GM23338 (cell line): ENCODE measurements at regions not wholly inside any gene's neighbourhood (a gene's known extent, or its start where the extent isn't known, plus 50 kb on each side); places are given as distances from the start of the nearest gene placed in this dataset.

Experiments used
- ATAC-seq: fragments of 200-7000 bp; cut with Tn5 transposase; 3 replicates; pipeline ENCODE4 v1.9.1; 2020
- DNase-seq: peaks from one replicate; pipeline ENCODE4 v3.0.0-alpha.2; 2015; ENCODE audit warnings: low spot score
- H2AFZ ChIP-seq: fragments of 200-600 bp; sonication (generic); 2 replicates; pipeline ENCODE4 v1.8.0; 2016; ENCODE audit warnings: antibody characterized with exemption, mild to moderate bottlenecking, moderate library complexity
- H3F3A ChIP-seq: fragments of 200-600 bp; sonication (generic); replicated peaks from 2 replicates; pipeline ENCODE4 v1.8.0; 2017; ENCODE audit warnings: antibody characterized with exemption, mixed run types, low read depth
- H3K27ac ChIP-seq: fragments of 200-600 bp; sonication (generic); 2 replicates; pipeline ENCODE4 v1.6.1; 2016; ENCODE audit warnings: low read depth
- H3K27me3 ChIP-seq: fragments of 200-600 bp; sonication (generic); 2 replicates; pipeline ENCODE4 v1.8.0; 2016; ENCODE audit warnings: mild to moderate bottlenecking, mixed run types, moderate library complexity; ENCODE audit not compliant: insufficient read depth
- H3K36me3 ChIP-seq: fragments of 200-600 bp; sonication (generic); 2 replicates; pipeline ENCODE4 v1.8.0; 2016; ENCODE audit warnings: mild to moderate bottlenecking; ENCODE audit not compliant: insufficient read depth
- H3K4me1 ChIP-seq: fragments of 200-600 bp; sonication (generic); 2 replicates; pipeline ENCODE4 v1.8.0; 2016; ENCODE audit warnings: mild to moderate bottlenecking, moderate library complexity; ENCODE audit not compliant: insufficient read depth
- H3K4me2 ChIP-seq: fragments of 200-600 bp; sonication (generic); 2 replicates; pipeline ENCODE4 v1.7.1; 2017; ENCODE audit warnings: mixed run types
- H3K4me3 ChIP-seq: fragments of 200-600 bp; sonication (generic); 2 replicates; pipeline ENCODE4 v1.6.1; 2016; ENCODE audit warnings: mixed run types
- H3K79me2 ChIP-seq: fragments of 200-600 bp; sonication (generic); replicated peaks from 2 replicates; pipeline ENCODE4 v1.8.0; 2017; ENCODE audit warnings: mild to moderate bottlenecking; ENCODE audit not compliant: insufficient read depth
- H3K9me2 ChIP-seq: fragments of 200-600 bp; sonication (generic); 2 replicates; pipeline ENCODE4 v1.8.0; 2017; ENCODE audit not compliant: insufficient read depth
- H4K20me1 ChIP-seq: fragments of 200-600 bp; sonication (generic); replicated peaks from 2 replicates; pipeline ENCODE4 v1.8.0; 2017; ENCODE audit warnings: mild to moderate bottlenecking; ENCODE audit not compliant: insufficient read depth
- H3K27ac Mint-ChIP-seq: 2 replicates; pipeline ENCODE4 v1.8.0; 2020; ENCODE audit warnings: inconsistent platforms, mild to moderate bottlenecking, moderate library complexity, mixed read lengths
- H3K27me3 Mint-ChIP-seq: 3 replicates; pipeline ENCODE4 v1.8.0; 2022; ENCODE audit warnings: low read depth, mild to moderate bottlenecking, moderate library complexity, mixed read lengths, inconsistent platforms; ENCODE audit not compliant: insufficient read depth, poor library complexity
- H3K36me3 Mint-ChIP-seq: 3 replicates; pipeline ENCODE4 v1.8.0; 2021; ENCODE audit warnings: low read depth, mild to moderate bottlenecking, inconsistent platforms, moderate library complexity, mixed read lengths
- H3K4me1 Mint-ChIP-seq: 3 replicates; pipeline ENCODE4 v1.8.0; 2020; ENCODE audit warnings: mild to moderate bottlenecking, inconsistent platforms, mixed read lengths
- H3K4me3 Mint-ChIP-seq: 3 replicates; pipeline ENCODE4 v1.8.0; 2021; ENCODE audit warnings: moderate library complexity, mild to moderate bottlenecking, inconsistent platforms, mixed read lengths
- H3K9me3 Mint-ChIP-seq: 3 replicates; pipeline ENCODE4 v1.8.0; 2020; ENCODE audit warnings: moderate library complexity, mild to moderate bottlenecking, inconsistent platforms, mixed read lengths
- CREB1 ChIP-seq: fragments of 250-450 bp; sonication (Bioruptor Pico); IDR thresholded peaks from 2 replicates; pipeline ENCODE4 v1.5.0; 2020; ENCODE audit warnings: low read depth, mild to moderate bottlenecking, moderate library complexity
- EZH2 ChIP-seq: fragments of 200-600 bp; sonication (generic); IDR thresholded peaks from one replicate; pipeline ENCODE4 v1.8.0; 2017; ENCODE audit warnings: antibody characterized with exemption, mild to moderate bottlenecking, low read depth; ENCODE audit not compliant: unreplicated experiment
- EZH2phosphoT487 ChIP-seq: fragments of 200-600 bp; sonication (generic); IDR thresholded peaks from one replicate; pipeline ENCODE4 v1.8.1; 2018; ENCODE audit warnings: antibody characterized with exemption; ENCODE audit not compliant: unreplicated experiment
- JUNB ChIP-seq: IDR thresholded peaks from one replicate; pipeline ENCODE4 v1.6.1; 2016; ENCODE audit warnings: antibody characterized with exemption; ENCODE audit not compliant: unreplicated experiment
- NANOG ChIP-seq: IDR thresholded peaks from 2 replicates; pipeline ENCODE4 v1.6.1; 2016; ENCODE audit warnings: antibody characterized with exemption, borderline replicate concordance
- POLR2AphosphoS5 ChIP-seq: IDR thresholded peaks from 2 replicates; pipeline ENCODE4 v1.6.1; 2016; ENCODE audit warnings: antibody characterized with exemption, low read depth
- STAT1 ChIP-seq: IDR thresholded peaks from one replicate; pipeline ENCODE4 v1.6.1; 2016; ENCODE audit warnings: antibody characterized with exemption; ENCODE audit not compliant: unreplicated experiment
- ZNF114 ChIP-seq: fragments of 250-450 bp; sonication (Bioruptor Pico); IDR thresholded peaks from 2 replicates; pipeline ENCODE4 v1.5.0; 2020; ENCODE audit warnings: mild to moderate bottlenecking, moderate library complexity
- ZNF331 ChIP-seq: fragments of 250-450 bp; sonication (Bioruptor Pico); IDR thresholded peaks from 2 replicates; pipeline ENCODE4 v1.5.0; 2020; ENCODE audit warnings: low read depth, mild to moderate bottlenecking, moderate library complexity
- TF ChIP-seq, protein P1 (sequence below), 2 experiments: fragments of 200-600 bp in 1 of 2; sonication (generic) in 1 of 2; conservative IDR thresholded peaks; 2 replicates each; pipeline versions ENCODE4 v1.5.1 to v1.6.1; 2016 to 2017; ENCODE audit warnings: antibody characterized with exemption in 2 of 2, low read depth in 2 of 2, mild to moderate bottlenecking in 2 of 2, moderate library complexity in 1 of 2
- TF ChIP-seq, protein P2 (sequence below): IDR thresholded peaks from one replicate; pipeline ENCODE4 v1.6.1; 2018; ENCODE audit warnings: antibody characterized with exemption; ENCODE audit not compliant: unreplicated experiment
- TF ChIP-seq, protein P3 (sequence below): IDR thresholded peaks from 2 replicates; pipeline ENCODE4 v1.6.1; 2016; ENCODE audit warnings: antibody characterized with exemption

DNA sequence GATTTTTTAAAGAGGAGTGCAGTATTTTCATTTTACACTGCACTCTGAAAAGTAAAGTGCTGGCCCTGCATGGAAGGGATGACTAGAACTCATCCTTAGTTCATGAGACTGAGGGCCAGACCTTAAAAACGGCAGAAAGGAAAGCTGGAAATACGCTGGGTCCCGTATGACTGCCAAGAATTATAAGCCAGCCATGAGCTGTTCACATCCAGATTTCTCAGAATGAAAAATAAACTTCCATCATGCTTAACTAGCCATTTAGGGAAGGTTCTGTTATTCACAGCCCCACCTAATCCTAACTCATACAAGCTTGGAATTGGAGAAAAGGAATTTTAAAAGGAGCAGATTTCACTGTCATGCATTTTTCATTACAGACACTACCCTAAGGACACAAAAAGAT, 894.4 kb downstream of the FAT4 start:
- H3K4me3 ChIP-seq: no peak overlapping the region
- peaks cover 3% of the 10 kb centered on the region; the same call in 1 of the 3 replicates for H3K36me3 Mint-ChIP-seq
- H3K4me1 ChIP-seq: no peaks in the 10 kb centered on the region
- no peaks in the 10 kb centered on the region for H3F3A ChIP-seq
- no peak overlapping the region for H3K27ac ChIP-seq
- ATAC-seq (no peak), DNase-seq (no peak)
- H4K20me1 ChIP-seq: no peaks in the 10 kb centered on the region
- H3K9me2 ChIP-seq: no peaks in the 10 kb centered on the region
- no peak overlapping the region for H3K4me3 Mint-ChIP-seq
- H3K27me3 Mint-ChIP-seq: no peaks in the 10 kb centered on the region
- H3K36me3 ChIP-seq: no peaks in the 10 kb centered on the region
- TF ChIP-seq STAT1: no peak
- no peak for TF ChIP-seq EZH2phosphoT487
- TF ChIP-seq CREB1 (CRISPR knock-in tag): no peak
- no peak for TF ChIP-seq ZNF114
- TF ChIP-seq ZNF331 (CRISPR knock-in tag): no peak
- no peak for TF ChIP-seq EZH2
- H3K4me2 ChIP-seq: no peak overlapping the region
- H3K27me3 ChIP-seq: no peaks in the 10 kb centered on the region
- H3K27ac Mint-ChIP-seq: no peak overlapping the region
- no peaks in the 10 kb centered on the region for H3K79me2 ChIP-seq
- H2AFZ ChIP-seq: peak overlapping the region; percentile 5; the same call in 1 of the 2 replicates
- peaks cover 8% of the 10 kb centered on the region; the same call in 2 of the 3 replicates for H3K9me3 Mint-ChIP-seq
- no peaks in the 10 kb centered on the region for H3K4me1 Mint-ChIP-seq

DNA sequence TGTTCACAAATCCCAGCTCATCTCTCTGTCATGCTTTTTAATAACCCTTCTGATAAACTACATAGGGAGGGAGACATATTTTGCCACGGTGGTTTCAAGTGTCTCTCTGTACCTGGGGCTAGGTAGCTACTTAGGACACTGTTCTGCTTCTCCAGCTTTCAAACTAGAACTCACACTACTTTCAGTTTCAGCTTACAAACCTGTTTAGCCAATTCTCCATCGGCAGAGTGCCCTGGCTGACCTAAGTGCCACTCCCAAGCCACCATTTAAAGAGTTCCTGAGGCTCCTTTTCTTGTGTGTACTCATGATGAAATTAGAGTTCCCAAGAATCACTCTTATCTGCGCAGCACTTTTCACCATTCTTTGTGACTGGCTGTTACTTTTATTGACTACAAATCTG, 899.2 kb downstream of the FAT4 start:
- Histone ChIP-seq H2AFZ (0 out of 2 replicates have a peak overlapping the region, but pooled peaks have one; percentile 12), H3K4me2 (no peak overlapping the region)
- no peak for ATAC-seq
- TF ChIP-seq EZH2 (no peak), STAT1 (no peak), JUNB (no peak), ZNF114 (no peak), NANOG (no peak), EZH2phosphoT487 (no peak), CREB1 (CRISPR knock-in tag) (no peak), POLR2AphosphoS5 (no peak), ZNF331 (CRISPR knock-in tag) (no peak)
- TF ChIP-seq, protein P1, sequence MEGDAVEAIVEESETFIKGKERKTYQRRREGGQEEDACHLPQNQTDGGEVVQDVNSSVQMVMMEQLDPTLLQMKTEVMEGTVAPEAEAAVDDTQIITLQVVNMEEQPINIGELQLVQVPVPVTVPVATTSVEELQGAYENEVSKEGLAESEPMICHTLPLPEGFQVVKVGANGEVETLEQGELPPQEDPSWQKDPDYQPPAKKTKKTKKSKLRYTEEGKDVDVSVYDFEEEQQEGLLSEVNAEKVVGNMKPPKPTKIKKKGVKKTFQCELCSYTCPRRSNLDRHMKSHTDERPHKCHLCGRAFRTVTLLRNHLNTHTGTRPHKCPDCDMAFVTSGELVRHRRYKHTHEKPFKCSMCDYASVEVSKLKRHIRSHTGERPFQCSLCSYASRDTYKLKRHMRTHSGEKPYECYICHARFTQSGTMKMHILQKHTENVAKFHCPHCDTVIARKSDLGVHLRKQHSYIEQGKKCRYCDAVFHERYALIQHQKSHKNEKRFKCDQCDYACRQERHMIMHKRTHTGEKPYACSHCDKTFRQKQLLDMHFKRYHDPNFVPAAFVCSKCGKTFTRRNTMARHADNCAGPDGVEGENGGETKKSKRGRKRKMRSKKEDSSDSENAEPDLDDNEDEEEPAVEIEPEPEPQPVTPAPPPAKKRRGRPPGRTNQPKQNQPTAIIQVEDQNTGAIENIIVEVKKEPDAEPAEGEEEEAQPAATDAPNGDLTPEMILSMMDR (conservative IDR thresholded peaks at IDR 0.05; ENCODE audit: low read depth in 2 of 2): no peak
- TF ChIP-seq, protein P2, sequence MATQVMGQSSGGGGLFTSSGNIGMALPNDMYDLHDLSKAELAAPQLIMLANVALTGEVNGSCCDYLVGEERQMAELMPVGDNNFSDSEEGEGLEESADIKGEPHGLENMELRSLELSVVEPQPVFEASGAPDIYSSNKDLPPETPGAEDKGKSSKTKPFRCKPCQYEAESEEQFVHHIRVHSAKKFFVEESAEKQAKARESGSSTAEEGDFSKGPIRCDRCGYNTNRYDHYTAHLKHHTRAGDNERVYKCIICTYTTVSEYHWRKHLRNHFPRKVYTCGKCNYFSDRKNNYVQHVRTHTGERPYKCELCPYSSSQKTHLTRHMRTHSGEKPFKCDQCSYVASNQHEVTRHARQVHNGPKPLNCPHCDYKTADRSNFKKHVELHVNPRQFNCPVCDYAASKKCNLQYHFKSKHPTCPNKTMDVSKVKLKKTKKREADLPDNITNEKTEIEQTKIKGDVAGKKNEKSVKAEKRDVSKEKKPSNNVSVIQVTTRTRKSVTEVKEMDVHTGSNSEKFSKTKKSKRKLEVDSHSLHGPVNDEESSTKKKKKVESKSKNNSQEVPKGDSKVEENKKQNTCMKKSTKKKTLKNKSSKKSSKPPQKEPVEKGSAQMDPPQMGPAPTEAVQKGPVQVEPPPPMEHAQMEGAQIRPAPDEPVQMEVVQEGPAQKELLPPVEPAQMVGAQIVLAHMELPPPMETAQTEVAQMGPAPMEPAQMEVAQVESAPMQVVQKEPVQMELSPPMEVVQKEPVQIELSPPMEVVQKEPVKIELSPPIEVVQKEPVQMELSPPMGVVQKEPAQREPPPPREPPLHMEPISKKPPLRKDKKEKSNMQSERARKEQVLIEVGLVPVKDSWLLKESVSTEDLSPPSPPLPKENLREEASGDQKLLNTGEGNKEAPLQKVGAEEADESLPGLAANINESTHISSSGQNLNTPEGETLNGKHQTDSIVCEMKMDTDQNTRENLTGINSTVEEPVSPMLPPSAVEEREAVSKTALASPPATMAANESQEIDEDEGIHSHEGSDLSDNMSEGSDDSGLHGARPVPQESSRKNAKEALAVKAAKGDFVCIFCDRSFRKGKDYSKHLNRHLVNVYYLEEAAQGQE: no peak
- TF ChIP-seq, protein P3, sequence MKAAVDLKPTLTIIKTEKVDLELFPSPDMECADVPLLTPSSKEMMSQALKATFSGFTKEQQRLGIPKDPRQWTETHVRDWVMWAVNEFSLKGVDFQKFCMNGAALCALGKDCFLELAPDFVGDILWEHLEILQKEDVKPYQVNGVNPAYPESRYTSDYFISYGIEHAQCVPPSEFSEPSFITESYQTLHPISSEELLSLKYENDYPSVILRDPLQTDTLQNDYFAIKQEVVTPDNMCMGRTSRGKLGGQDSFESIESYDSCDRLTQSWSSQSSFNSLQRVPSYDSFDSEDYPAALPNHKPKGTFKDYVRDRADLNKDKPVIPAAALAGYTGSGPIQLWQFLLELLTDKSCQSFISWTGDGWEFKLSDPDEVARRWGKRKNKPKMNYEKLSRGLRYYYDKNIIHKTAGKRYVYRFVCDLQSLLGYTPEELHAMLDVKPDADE: no peak

More for the DNA sequence above, 899.2 kb downstream of the FAT4 start:
- no peaks in the 10 kb centered on the region for H3K36me3 Mint-ChIP-seq
- H3K9me3 Mint-ChIP-seq: no peaks in the 10 kb centered on the region
- Histone ChIP-seq H4K20me1 (no peaks in the 10 kb centered on the region), H3K4me1 (no peaks in the 10 kb centered on the region), H3K27ac (no peak overlapping the region), H3K27me3 (no peaks in the 10 kb centered on the region), H3F3A (no peaks in the 10 kb centered on the region), H3K79me2 (no peaks in the 10 kb centered on the region), H3K4me3 (no peak overlapping the region), H3K9me2 (no peaks in the 10 kb centered on the region), H3K36me3 (no peaks in the 10 kb centered on the region)
- no peaks in the 10 kb centered on the region for H3K27me3 Mint-ChIP-seq
- DNase-seq: no peak
- H3K4me3 Mint-ChIP-seq: no peak overlapping the region
- H3K27ac Mint-ChIP-seq: no peak overlapping the region
- no peaks in the 10 kb centered on the region for H3K4me1 Mint-ChIP-seq
